ENCODE measurements at regions not wholly inside any gene's neighbourhood (a gene's known extent, or its start where the extent isn't known, plus 50 kb on each side); places are given as distances from the start of the nearest gene placed in this dataset.

GRCh38 chr1:232438476-232438875 is 191.5 kb downstream of the SIPA1L2 start (continued):
- no peak for TF ChIP-seq ZNF407 (IDR thresholded peaks at IDR 0.05; ENCODE audit: low read depth)
- no peak for TF ChIP-seq HDAC6 (IDR thresholded peaks at IDR 0.05; ENCODE audit: low read depth, low read length)
- no peak for TF ChIP-seq RAD51 (IDR thresholded peaks at IDR 0.05; ENCODE audit: borderline replicate concordance, low read depth)
- TF ChIP-seq HLTF (IDR thresholded peaks at IDR 0.05), result no peak
- TF ChIP-seq, protein P1, sequence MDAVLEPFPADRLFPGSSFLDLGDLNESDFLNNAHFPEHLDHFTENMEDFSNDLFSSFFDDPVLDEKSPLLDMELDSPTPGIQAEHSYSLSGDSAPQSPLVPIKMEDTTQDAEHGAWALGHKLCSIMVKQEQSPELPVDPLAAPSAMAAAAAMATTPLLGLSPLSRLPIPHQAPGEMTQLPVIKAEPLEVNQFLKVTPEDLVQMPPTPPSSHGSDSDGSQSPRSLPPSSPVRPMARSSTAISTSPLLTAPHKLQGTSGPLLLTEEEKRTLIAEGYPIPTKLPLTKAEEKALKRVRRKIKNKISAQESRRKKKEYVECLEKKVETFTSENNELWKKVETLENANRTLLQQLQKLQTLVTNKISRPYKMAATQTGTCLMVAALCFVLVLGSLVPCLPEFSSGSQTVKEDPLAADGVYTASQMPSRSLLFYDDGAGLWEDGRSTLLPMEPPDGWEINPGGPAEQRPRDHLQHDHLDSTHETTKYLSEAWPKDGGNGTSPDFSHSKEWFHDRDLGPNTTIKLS (IDR thresholded peaks at IDR 0.05; ENCODE audit: borderline replicate concordance, low read depth), result no peak
- TF ChIP-seq ZNF639 (CRISPR knock-in tag; conservative IDR thresholded peaks at IDR 0.05 in 1 of 2, IDR thresholded peaks at IDR 0.05 in 1 of 2), result no peak
- no peak for TF ChIP-seq KLF6 (CRISPR knock-in tag; IDR thresholded peaks at IDR 0.05; ENCODE audit: borderline replicate concordance)

All from K562 (cell line).